ENCODE measurements at regions not wholly inside any gene's neighbourhood (a gene's known extent, or its start where the extent isn't known, plus 50 kb on each side); places are given as distances from the start of the nearest gene placed in this dataset.
A peak's percentile ranks its signal among the peaks of the same experiment; 100 is the strongest.

DNA sequence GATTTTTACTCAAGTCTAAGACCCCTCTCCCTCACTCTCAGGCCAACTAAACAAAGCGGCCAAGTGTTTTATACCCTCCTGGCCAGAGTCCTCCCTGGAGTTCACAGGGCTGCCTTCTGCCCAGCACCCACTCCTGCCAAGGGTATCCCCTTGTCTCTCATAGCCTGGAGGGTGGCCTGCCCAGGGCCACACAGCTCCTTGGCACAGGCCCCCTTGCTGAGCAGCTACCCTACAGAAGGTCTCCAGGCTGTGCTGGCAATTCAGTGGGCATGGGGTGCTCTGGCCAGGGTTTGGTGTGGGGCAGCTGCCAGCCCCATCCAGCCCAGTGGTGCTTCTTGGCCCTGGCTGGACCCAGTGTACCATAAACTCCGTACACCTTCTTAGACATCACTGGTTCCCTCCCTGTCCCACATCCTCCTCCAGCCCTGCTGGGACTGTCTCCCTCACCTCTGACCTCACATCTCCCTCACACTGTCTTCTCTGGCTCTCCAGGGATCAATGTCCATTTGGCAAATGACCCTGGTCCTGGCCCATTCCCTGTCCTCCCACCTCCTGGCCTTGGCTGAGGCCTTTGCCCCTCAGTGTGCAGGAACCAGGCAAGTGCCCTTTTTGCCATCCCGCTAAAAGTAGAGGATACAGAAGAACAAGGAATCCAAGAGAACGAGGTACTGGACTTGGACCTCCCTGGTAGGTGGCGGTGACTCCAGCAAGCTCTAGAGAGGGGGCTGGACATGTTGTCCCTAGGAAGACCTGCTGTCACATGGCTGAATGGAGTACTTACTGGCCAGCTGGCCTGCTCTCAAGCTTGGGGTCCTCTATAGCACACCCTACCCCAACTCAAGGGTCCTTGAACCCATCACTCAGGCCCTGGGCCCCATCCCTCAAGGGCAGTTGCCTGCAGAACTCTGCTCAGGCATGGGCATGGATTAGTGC, 50.0 kb upstream of the TRPM1 start:
- no peaks in the 10 kb centered on the region for H3K27me3 ChIP-seq (ENCODE audit: low read depth)
- H3K36me3 ChIP-seq (replicated peaks): no peaks in the 10 kb centered on the region
- H3K4me1 ChIP-seq: peaks cover 53% of the 10 kb centered on the region
- DNase-seq (ENCODE audit: low spot score in 2 of 2): no peak
- no peak overlapping the region for H3K4me3 ChIP-seq
- peaks cover 4% of the 10 kb centered on the region; the same call in 1 of the 2 replicates for H3K9me3 ChIP-seq
- in situ Hi-C loops (cut with MboI; ENCODE audit: low sequenced_read_pairs): no loop called here

DNA sequence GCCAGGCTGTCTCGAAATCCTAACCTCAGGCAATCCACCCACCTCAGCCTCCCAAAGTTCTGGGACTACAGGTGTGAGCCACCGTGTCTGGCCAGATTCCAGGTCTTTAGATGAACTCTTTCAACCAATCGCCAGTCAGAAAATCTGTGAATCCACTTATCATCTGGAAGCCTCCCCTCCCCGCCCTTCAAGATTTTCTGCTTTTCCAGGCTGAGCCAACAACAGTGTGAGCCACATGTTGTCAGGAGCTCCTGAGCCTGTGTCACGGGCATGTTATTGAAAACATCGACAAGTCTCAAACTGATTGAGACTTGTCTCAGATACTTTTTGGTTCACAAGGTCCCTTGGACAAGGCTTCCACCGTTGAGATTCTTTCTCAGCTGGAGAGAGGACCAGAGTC, 52.0 kb upstream of the TRPM1 start:
- in situ Hi-C loops (cut with MboI; ENCODE audit: low sequenced_read_pairs): no loop called here
- H3K36me3 ChIP-seq (replicated peaks): no peaks in the 10 kb centered on the region
- no peak for DNase-seq (ENCODE audit: low spot score in 2 of 2)
- no peak overlapping the region for H3K4me3 ChIP-seq
- peaks cover 5% of the 10 kb centered on the region; the same call in 1 of the 2 replicates for H3K9me3 ChIP-seq
- peaks cover 37% of the 10 kb centered on the region for H3K4me1 ChIP-seq
- no peaks in the 10 kb centered on the region for H3K27me3 ChIP-seq (ENCODE audit: low read depth)

DNA sequence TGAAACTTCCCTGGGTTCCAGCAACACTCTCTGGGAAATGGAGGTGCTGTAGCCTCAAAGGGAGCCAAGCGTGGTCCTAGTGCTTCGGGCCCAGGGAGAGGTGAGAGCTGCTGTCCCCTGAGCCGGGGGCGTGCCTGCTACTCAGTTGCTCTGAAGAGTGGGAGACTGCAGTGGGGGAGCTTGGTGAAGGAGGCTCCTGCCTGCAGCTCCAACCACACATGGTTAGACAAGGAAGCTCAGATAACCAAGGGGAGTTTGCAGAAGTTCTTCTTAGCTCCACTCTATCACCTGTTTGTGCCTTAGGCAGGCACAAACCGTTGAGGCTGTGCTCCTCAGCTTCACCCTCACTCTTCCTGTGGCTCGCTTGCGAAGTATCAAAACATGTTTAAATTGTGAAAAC, 53.6 kb upstream of the TRPM1 start:
- in situ Hi-C loops (cut with MboI; ENCODE audit: low sequenced_read_pairs): no loop called here
- no peaks in the 10 kb centered on the region for H3K36me3 ChIP-seq (replicated peaks)
- H3K4me3 ChIP-seq: no peak overlapping the region
- peaks cover 21% of the 10 kb centered on the region for H3K4me1 ChIP-seq
- DNase-seq (ENCODE audit: low spot score in 2 of 2): no peak
- peaks cover 5% of the 10 kb centered on the region; the same call in 1 of the 2 replicates for H3K9me3 ChIP-seq
- H3K27me3 ChIP-seq (ENCODE audit: low read depth): no peaks in the 10 kb centered on the region

DNA sequence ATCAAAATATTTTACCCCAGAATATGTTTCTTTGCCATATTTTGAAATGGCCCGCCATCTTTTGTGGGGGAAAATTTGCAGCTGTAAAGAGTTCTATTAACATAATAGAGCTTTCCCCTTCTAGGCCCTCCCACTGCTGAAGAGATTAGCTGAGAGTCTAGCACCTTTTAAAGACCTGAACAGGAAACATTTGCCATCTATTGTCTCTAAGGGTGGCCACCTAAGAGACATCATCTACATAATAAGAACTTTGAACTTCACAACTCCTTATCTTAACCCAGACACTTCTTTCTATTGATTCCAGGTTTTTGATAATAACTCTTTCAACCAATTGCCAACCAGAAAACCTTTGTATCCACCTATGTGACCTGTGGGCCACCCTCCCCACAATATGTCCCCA, 54.7 kb upstream of the TRPM1 start:
- no peak overlapping the region for H3K4me3 ChIP-seq
- no peaks in the 10 kb centered on the region for H3K36me3 ChIP-seq (replicated peaks)
- no peaks in the 10 kb centered on the region for H3K27me3 ChIP-seq (ENCODE audit: low read depth)
- in situ Hi-C loops (cut with MboI; ENCODE audit: low sequenced_read_pairs): no loop called here
- DNase-seq (ENCODE audit: low spot score in 2 of 2): peak; percentile 37 to 57
- H3K9me3 ChIP-seq: peaks cover 5% of the 10 kb centered on the region; the same call in 1 of the 2 replicates
- peaks cover 13% of the 10 kb centered on the region for H3K4me1 ChIP-seq

DNA sequence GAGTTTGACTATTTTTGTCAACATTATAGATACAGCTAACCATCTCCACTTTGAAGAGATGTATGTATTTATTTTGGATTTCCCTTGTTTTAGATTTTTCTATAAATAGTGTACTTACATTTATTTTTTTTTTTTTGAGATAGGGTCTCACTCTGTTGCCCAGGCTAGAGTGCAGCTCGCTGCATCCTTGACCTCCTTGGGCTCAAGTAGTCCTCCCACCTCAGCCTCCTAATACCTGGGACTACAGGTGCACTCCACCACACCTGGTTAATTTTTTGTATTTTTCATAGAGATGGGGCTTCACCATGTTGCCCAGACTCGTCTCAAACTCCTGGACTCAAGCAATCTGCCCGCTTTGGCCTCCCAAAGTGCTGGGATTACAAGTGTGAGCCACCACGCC, 55.3 kb upstream of the TRPM1 start:
- peaks cover 7% of the 10 kb centered on the region for H3K4me1 ChIP-seq
- H3K4me3 ChIP-seq: no peak overlapping the region
- DNase-seq (ENCODE audit: low spot score in 2 of 2): no peak
- no peaks in the 10 kb centered on the region for H3K36me3 ChIP-seq (replicated peaks)
- H3K27me3 ChIP-seq (ENCODE audit: low read depth): no peaks in the 10 kb centered on the region
- peaks cover 5% of the 10 kb centered on the region; the same call in 1 of the 2 replicates for H3K9me3 ChIP-seq
- in situ Hi-C loops (cut with MboI; ENCODE audit: low sequenced_read_pairs): no loop called here

DNA sequence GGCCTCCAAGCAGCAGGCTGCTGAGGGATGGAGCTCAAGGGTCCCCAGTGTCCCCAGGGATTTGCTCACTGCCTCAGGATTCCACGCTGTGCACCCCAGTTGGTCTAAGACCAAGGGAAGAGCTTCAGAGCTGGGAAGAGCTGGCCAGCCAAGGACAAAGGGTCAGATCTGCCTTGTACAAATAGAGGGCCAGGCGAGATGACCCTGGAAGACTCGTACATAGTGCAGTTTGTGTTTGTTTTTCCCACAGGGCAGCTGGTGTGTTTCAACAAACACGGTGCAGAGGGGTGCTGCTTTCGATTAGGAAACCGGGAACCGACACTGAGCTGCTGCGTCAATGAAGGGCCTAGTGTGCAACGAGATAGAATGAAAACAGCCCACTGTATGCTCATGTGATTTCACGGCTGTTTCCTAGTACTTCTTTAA, 56.1 kb upstream of the TRPM1 start:
- peaks cover 5% of the 10 kb centered on the region for H3K4me1 ChIP-seq
- H3K4me3 ChIP-seq: no peak overlapping the region
- peaks cover 5% of the 10 kb centered on the region; the same call in 1 of the 2 replicates for H3K9me3 ChIP-seq
- in situ Hi-C loops (cut with MboI; ENCODE audit: low sequenced_read_pairs): no loop called here
- DNase-seq (ENCODE audit: low spot score in 2 of 2): no peak
- H3K36me3 ChIP-seq (replicated peaks): no peaks in the 10 kb centered on the region
- H3K27me3 ChIP-seq (ENCODE audit: low read depth): no peaks in the 10 kb centered on the region

DNA sequence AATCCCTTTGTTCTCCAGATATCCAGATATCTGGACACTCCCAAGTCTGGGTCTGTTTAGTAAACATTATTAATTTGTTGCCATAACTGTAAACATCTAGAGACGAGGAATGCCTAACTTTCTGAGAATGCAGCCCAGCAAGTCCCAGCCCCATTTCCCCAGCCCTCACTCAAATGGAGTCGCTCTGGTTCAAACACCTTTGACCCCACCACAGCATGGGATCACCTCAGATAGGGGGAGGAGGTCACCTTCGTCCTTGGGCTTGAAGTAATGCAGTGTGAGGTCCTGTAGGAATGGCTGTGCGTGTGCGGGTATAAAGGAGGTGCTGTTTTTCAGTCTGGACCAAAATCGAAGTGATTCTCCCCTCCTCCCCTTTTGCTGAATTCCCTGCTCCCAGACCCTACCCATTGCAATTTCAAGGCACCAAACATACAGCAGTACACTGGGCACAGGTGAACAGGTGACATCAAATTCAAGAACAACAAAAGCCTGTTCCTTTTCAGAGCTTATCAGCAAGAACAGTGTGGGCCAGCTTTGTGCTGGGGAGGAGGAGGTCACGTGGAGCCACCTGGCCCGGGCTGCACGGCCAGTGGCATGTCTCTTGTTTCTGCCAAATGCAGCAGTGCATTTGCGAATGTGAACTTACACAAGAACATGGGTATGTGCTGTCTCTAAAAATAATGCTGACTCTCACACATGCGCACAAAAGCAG, 57.5 kb upstream of the TRPM1 start:
- H3K27me3 ChIP-seq (ENCODE audit: low read depth): no peaks in the 10 kb centered on the region
- H3K36me3 ChIP-seq (replicated peaks): no peaks in the 10 kb centered on the region
- H3K9me3 ChIP-seq: peaks cover 5% of the 10 kb centered on the region; the same call in 1 of the 2 replicates
- in situ Hi-C loops (cut with MboI; ENCODE audit: low sequenced_read_pairs): no loop called here
- no peak for DNase-seq (ENCODE audit: low spot score in 2 of 2)
- peaks cover 5% of the 10 kb centered on the region for H3K4me1 ChIP-seq
- H3K4me3 ChIP-seq: no peak overlapping the region

DNA sequence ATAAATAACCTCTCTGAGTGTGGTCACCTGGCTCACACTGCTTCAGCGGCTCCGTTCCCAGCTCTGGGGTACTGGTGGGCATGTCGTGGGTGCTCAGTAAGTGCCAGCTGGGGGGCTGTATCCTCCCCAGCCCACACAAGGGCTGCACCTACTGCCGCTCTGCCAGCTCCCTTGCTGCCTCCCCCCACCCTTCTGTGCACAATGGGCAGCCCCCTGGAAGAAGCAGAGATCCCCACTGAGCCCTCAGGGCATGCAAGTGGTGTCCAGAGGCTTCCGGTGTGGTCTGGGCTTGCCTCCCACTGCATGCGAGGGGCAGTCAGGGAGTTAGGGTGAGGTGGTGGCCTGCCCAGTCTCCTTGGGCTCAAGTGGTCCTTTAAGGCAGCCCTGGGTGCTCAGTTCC, 58.3 kb upstream of the TRPM1 start:
- in situ Hi-C loops (cut with MboI; ENCODE audit: low sequenced_read_pairs): no loop called here
- Histone ChIP-seq H3K4me1 (peaks cover 5% of the 10 kb centered on the region), H3K36me3 (replicated peaks) (no peaks in the 10 kb centered on the region), H3K4me3 (no peak overlapping the region), H3K27me3 (ENCODE audit: low read depth) (no peaks in the 10 kb centered on the region), H3K9me3 (peaks cover 5% of the 10 kb centered on the region; the same call in 1 of the 2 replicates)
- DNase-seq (ENCODE audit: low spot score in 2 of 2): no peak

DNA sequence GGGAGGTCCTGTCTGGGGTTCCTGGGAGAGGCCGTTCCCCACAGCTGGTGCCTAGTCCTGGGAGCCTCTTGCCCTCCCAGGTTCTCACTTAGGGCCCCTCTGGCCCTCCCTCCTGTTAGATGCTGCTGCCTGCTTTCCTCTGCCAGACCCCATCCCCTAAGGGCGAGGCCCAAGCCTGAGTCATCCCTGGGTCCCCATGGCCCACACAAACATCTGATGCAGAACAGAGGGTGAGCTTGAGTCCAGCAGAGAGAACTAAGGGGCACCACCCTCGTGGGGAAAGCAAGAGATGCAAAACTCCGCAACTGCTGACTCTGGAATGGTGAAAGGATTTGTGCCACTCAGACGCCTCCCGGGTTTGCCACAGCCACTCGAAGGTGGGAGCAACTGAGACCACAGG, 58.8 kb upstream of the TRPM1 start:
- DNase-seq (ENCODE audit: low spot score in 2 of 2): no peak
- peaks cover 5% of the 10 kb centered on the region; the same call in 1 of the 2 replicates for H3K9me3 ChIP-seq
- H3K36me3 ChIP-seq (replicated peaks): no peaks in the 10 kb centered on the region
- H3K27me3 ChIP-seq (ENCODE audit: low read depth): no peaks in the 10 kb centered on the region
- H3K4me1 ChIP-seq: peaks cover 5% of the 10 kb centered on the region
- in situ Hi-C loops (cut with MboI; ENCODE audit: low sequenced_read_pairs): no loop called here
- no peak overlapping the region for H3K4me3 ChIP-seq

DNA sequence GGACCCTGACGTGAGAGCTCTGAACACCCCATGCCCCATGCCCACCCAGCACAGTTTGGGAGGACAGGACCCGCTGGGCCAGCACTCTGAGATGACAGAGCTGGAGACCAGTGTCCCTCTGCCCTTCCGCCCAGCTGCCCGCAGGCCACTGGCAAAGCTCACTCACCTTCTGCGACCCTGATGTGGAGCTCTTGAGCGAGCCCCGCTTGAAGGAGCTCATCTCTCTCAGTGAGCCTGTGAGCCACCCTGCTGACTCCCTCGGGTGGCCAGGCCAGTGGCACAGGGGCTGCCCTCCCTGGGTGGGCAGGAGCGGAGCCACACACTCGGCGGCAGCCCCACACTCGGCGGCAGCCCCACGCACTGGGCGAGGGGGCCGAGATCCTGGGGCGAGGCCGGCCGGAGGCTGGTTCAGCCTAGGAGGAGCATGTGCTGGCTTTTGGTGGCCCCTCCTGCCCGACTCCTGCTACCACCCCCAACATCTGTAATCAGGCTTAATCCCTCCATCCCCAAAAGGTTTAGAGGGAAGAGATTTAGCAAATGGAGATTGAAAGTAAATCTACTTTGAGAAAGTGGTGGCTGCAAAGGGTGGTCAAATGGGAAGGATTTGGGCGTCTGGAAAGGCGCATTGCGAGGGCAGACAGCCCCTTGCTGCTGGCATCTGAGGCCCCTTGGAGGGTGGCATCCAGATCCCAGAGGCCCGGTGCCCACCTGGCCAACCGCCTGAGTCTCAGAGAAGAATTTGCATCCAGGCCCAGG, 59.4 kb upstream of the TRPM1 start:
- Histone ChIP-seq H3K9me3 (peaks cover 5% of the 10 kb centered on the region; the same call in 1 of the 2 replicates), H3K4me1 (peaks cover 5% of the 10 kb centered on the region), H3K36me3 (replicated peaks) (no peaks in the 10 kb centered on the region), H3K4me3 (no peak overlapping the region), H3K27me3 (ENCODE audit: low read depth) (no peaks in the 10 kb centered on the region)
- no peak for DNase-seq (ENCODE audit: low spot score in 2 of 2)
- in situ Hi-C loops (cut with MboI; ENCODE audit: low sequenced_read_pairs): no loop called here

DNA sequence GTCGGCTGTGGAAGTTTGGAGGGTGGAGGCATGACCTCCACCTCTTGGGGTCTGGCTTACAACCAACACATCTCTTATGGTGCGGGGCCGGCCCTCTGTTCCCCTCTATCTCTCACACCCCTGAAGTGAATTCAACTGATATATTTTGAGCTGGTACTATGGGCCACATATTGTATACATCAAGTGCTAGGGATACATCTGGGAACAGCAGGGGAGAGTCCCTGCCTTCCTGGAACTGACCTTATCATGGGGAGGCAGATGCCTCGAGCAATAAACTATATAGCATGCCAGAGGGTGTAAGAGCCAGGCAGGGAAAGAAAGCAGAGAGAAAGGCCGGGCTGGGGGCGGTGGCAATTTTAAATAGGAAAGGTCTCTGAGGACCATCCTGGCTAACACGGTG, 60.4 kb upstream of the TRPM1 start:
- H3K4me1 ChIP-seq: no peaks in the 10 kb centered on the region
- in situ Hi-C loops (cut with MboI; ENCODE audit: low sequenced_read_pairs): no loop called here
- no peaks in the 10 kb centered on the region for H3K9me3 ChIP-seq
- H3K36me3 ChIP-seq (replicated peaks): no peaks in the 10 kb centered on the region
- DNase-seq (ENCODE audit: low spot score in 2 of 2): no peak
- no peaks in the 10 kb centered on the region for H3K27me3 ChIP-seq (ENCODE audit: low read depth)
- H3K4me3 ChIP-seq: no peak overlapping the region

DNA sequence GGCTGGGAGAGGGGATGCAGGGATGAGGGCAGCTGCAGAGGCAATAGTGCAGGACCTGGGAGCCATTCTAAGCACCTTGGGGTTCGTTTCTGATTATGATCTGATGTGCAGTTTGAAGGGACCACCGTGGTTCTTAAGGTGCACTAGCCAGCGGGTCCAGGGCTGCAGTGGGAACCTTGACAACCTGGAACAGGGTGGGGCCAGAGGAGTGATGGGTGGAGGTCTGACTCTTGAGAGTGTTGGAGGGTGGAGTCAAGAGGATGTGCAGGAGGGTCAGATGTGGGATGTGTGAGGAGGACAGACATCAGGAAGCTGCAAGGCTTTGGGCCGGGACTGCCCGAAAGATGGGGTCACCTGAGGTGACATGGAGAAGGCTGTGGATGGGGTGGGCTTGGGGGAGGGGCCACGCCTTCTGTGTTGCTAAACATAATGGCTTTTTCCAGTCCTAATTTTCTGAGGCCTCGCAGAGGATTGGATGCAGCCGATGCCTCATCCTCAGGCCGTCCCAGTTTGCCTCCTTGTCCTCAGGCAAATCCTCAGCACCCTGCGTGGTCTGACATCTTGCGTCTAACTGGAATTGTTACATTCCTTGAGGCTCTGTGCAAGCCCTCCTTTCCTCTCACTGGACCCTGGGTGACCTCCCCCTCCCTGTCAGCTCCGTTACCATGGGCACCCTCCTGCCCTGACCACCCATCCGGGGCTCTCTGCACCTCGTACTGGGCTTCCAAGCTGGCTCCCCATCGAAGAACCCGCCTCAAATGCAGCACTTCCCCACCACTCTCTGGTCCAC, 61.4 kb upstream of the TRPM1 start:
- no peak for DNase-seq (ENCODE audit: low spot score in 2 of 2)
- no peaks in the 10 kb centered on the region for H3K4me1 ChIP-seq

More for the DNA sequence above, 61.4 kb upstream of the TRPM1 start:
- H3K36me3 ChIP-seq (replicated peaks): no peaks in the 10 kb centered on the region
- no peak overlapping the region for H3K4me3 ChIP-seq
- H3K9me3 ChIP-seq: no peaks in the 10 kb centered on the region
- in situ Hi-C loops (cut with MboI; ENCODE audit: low sequenced_read_pairs): no loop called here
- no peaks in the 10 kb centered on the region for H3K27me3 ChIP-seq (ENCODE audit: low read depth)
